ENCODE measurements at regions not wholly inside any gene's neighbourhood (a gene's known extent, or its start where the extent isn't known, plus 50 kb on each side); places are given as distances from the start of the nearest gene placed in this dataset.

DNA sequence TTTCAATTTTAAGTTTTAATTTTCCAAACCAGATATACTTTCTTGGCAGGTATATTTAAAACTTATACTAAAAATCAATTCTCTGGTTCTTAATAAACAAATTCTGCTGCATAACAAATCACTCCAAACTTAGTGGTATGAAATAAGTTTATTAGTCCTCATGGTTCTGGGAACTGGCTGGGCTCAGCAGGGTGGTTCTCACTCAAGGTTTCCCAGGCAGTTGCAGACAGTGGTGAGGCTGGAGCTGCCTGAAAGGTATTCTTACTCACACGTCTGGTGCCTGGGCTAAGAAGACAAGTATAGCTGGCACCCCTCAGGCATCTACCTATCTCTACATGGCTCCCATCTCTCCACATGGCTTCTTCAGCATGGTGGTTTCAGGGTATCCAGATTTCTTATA lies 308.2 kb upstream of the CCDC196 start:
- no peak for DNase-seq (ENCODE audit: low spot score)

DNA sequence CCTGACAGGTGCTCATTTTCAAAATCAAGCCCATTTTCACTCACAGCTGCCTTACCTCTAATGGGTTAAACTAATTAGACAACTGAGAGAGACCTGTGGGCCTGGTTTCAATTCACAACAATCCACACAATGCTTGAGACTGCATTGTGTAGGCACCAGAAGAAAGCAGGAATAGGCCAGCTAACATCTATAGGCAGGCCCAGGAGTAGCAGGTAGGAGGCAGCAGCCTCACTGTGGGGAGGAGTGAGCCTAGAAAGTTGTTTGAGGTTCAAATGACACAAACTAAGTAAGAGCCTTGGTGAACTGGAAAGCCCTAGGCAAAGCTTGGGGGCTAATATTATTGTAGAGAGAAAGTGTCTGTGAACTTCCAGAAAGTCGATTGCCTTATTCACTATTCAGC lies 289.5 kb upstream of the CCDC196 start:
- DNase-seq (ENCODE audit: low spot score), result no peak

DNA sequence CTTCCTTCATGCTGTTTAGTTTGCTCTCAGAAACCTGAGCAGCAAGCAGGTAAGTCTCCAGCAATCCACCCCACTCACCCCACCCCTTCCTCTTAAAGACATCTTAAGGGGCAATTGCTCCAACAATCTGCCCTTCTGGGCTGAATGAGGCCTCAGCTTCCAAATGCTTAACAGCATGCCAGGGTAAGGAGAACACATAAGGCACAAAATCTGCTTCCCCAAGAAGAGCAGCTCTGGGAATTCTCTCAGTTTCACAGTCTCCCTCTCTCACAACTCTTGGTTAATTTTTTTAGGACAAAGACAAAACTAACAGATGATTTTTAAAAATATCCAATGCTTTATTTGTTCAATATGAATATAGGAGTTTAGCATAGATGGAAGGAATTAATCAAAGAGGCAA lies 288.9 kb upstream of the CCDC196 start:
- DNase-seq (ENCODE audit: low spot score), result no peak

DNA sequence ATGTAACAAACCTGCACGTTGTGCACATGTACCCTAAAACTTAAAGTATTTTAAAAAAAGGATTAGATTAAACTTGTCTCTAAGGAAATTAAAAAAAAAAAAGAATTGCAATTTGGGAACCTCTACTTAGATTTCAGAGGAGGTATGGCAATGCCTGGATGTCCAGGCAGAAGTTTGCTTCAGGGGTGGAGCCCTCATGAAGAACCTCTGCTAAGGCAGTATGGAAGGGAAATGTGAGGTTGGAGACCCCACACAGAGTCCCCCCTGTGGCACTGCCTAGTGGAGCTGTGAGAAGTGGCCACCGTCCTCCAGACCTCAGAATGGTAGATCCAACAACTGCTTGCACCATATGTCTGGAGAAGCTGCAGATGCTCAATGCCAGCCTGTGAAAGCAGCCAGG lies 279.6 kb upstream of the CCDC196 start:
- DNase-seq (ENCODE audit: low spot score), result no peak

DNA sequence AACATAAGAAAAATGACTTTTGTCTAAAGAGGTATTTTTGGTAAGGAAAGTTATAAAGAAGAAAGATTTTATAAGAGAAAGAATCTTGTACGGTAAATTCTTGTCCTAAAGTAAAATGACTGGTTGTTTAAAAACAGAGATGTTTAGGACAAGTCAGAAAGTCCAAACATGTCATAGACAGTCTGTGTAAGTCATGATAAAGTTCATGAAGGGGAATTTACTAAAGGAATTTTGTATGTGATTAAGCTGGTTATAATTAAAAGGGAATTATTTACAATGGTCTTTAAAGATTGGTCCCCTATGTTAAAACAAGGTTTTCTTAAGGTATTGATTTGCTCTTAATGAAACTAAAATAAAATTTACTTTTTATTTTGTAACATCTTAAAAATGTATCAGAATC lies 269.4 kb upstream of the CCDC196 start:
- DNase-seq (ENCODE audit: low spot score), result no peak

DNA sequence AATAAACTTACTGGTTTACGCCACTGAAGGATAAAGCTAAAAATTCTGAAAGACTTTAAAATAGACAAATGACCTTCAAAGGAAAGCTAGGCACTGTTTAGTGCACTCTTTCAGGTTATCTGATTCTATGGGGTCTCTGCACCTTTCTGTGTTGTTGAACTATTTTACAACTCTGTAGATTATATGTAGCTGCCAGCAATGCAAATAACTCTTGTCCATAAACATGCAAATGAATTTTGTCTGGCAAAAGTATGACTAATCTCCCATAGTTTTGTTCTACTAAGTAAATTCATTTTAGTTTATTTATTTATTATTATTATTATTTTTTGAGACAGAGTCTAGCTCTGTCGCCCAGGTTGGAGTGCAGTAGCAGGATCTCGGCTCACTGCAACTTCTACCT lies 266.3 kb upstream of the CCDC196 start:
- no peak for DNase-seq (ENCODE audit: low spot score)

DNA sequence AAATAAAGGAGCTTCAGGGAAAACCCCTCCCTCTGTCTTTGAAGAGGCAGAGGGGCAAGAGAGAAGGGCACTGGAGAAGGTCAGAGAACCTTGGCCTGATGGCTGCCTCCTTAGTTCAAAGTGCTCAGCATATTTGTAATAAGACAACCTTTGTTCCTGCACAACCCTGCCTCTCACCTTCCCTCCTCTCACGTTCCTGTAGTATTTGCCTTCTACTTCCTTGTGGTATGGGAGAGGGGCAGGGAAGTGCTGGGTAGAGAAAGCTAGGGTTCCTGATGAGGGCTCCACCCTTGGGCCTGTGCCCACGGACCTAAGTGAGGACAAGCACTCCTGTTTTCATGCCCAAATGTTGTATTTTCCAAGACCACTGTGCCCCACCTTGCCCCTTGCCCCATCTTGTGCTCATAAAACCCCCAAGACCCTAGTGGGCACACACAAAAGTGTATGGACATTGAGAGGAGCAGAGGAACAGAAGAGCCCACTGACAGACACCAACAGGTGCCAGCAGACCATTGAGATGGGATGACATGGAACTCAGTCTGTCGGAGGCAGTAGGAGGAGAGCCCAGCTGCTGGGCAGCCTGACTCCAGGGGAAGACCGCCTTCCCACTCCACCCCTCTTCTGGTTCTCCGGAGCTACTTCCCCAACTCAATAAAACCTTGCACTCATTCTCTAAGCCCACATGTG lies 261.5 kb upstream of the CCDC196 start:
- no peak for DNase-seq (ENCODE audit: low spot score)

DNA sequence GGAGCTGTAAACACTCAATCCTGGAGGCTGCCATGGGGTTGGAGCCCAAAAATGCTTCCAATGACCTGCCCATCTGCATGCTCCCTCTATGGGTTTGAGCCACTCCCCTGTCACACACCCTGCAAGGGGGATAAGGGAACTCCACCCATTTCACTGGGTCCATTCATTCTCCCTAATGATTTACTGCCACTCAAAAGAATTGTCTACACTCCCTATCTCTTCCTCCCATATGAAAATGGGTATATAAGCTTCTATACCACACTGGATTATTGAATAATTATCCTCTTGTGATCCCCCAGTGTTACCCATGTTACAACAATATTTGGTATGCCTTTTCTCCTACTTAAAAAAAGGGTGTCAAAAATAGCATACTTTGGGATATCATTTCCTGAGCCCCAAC lies 260.8 kb upstream of the CCDC196 start:
- DNase-seq (ENCODE audit: low spot score), result no peak

DNA sequence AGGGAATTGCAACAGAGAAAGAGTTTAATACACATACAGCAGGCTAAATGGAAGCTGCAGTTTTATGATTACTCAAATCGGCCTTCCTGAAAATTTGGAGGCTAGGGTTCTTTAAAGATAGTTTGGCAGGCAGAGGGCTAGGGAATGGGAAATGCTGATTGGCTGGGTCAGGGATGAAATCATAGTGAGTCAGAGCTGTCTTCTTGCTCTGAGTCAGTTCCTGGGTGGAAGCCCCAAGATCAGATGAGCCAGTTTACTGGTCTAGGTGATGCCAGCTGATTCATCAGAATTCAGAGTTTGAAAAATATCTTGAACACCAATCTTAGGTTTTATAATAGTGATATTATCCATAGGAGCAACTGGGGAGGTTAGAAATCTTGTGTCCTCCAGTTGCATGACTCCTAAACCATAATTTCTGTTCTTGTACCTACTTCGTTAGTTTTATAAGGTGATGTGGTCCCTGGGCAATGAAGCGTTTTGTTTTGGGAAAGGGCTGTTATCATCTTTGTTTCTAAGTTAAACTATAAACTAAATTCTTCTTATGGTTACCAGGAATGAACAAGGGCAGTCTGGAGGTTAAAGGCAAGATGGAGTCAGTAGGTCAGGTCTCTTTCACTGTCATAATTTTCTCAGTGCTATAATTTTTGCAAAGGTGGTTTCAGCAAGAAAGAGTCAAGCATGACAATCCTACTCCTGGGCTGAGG lies 257.8 kb upstream of the CCDC196 start:
- DNase-seq (ENCODE audit: low spot score), result no peak

DNA sequence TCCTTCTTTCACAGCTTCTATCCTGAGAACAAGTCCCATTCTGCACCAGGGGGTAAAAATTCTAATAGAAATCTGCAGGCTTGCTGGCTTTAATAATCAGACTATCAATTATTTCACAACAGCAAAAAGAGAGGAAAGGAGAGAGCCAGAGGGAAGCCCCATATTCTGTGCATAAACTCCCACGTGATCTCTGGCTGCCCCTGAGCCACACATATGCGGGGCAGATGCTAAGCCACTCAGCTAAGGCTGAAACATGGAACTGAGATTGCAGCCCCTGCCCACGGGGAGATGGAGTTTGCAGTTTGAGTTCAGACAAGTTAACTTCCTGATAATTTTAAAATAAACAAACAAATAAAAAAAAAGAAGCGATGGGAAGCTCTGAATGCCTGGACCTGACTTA lies 254.4 kb upstream of the CCDC196 start:
- no peak for DNase-seq (ENCODE audit: low spot score)

DNA sequence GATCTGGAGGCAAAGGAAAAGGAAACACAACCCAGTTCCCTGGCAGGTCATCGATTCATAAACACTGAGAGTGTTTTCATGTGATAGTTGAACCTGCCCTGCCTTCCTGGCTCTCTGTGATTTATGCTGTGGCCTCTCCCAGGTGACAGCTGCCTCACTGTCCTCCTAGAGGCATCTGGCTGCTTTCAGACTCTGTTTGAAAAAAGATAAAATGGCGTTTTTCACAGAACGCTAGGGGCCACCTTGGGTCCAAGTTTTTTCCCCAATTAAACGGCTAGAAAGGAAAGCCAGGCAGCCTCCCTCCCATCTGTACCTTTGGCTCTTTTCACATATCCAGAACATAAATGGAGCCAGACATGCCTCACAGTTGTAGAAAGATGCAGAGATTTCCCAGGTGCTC lies 252.6 kb upstream of the CCDC196 start:
- DNase-seq (ENCODE audit: low spot score), result no peak

DNA sequence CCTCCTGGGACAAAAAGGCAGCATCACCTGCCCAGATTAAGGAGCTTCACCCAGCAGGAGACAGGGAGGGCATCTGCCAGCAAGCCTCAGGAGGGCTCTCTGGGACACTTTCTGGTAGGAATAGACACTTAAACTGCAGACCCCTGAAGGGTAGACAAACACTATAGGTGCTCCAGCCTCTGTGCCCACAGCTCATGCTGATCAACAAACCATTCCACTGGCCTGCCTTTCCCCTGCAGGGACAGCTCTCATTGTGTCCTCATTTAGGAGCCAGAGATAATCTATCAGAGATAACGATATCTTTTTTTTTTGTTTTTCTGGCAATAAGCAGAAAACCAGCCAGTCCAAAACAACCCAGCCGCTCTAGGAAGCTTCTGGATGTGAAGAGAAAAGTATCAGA lies 251.8 kb upstream of the CCDC196 start:
- no peak for DNase-seq (ENCODE audit: low spot score)

DNA sequence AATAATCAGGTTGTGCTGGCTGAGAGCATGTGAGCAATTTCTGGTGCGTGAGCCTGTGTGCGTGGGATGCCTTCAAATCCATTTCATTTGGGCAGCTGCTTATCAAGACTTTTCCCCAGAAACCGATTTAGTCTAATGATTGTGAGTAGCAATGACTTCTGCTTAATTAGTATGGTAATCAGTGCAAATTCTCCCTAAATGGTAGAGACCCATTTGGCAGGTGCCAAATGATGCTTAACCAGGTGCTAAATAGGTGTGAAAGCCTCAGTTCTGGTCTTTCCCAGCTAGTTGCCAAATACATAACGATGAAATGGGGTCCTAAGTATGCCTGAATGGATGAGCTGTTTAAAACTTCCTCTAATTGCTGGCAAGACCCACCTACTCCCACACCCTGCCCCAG lies 248.4 kb upstream of the CCDC196 start:
- no peak for DNase-seq (ENCODE audit: low spot score)

DNA sequence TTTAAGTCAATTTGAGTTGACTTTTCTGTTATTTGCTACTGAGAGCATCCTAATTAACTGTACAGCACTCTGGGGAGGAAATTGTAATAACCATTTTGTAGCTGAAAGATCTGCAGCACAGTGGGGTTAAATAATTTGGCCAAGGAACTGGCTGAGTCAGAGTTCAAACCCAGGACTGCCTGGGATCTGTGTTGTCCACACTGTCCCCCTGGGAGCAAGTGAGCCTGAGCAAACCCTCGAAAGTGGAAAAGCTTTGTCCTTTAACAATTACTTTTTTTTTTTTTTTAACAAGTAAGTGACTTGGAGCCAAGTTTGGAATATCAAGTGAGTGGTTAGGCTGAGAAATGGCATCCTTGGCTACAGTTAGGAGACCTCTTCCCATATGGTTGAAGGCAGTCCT lies 247.2 kb upstream of the CCDC196 start:
- no peak for DNase-seq (ENCODE audit: low spot score)

DNA sequence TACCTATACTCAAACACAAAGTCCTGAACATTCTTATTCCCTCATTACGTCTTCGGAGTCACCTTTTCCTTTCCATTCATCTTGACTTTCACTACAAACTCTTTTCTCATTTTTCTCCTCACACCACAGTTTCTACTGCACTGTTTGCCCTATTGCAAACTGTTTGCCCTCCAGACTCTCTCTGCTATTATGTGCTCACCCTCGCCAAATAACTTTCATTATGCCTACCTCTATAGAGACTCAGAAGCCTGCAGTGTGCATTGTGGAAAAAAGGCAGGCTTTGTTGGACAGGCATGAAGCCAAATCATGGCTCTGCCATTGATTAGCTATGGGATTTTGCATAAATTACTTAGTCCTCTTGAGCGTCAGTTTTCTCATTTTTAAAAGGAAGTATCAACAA lies 246.6 kb upstream of the CCDC196 start:
- no peak for DNase-seq (ENCODE audit: low spot score)

DNA sequence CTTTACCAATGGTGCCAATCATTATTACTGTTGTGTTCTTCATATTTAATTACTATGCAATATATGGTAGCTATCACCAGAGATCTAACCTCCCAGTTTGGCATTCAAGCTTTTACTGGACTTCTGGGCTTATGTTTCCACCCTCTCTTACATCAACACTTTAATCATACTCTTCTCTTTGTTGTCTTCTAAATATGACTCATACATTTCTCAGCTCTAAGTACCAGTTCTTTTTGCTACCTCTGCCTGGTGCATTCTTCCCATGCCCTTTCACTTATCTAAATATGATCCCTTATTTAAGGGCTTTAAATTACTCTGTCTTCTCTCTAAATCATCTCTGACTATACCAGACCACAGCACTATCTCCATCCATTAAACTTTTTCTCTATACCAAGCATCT lies 246.1 kb upstream of the CCDC196 start:
- DNase-seq (ENCODE audit: low spot score), result peak; percentile 21

DNA sequence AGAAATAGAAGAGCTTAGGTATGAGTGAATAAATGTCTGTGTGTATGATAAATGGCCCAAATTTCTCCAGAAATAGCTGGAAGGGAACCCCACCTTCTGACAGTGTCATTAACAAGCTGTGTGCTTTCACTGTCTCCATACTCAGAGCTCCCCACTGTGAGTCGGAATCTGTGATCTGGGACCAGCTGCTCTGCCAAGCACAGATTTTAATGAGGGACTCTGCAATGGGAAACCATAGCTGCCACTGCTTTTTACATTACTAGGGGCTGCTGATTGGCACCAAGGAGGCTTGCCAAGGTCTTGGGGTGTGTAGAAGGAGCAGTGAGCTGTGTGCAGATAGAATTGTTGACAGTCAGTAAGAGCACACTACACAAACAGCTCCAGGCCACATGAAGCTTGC lies 244.2 kb upstream of the CCDC196 start:
- DNase-seq (ENCODE audit: low spot score), result no peak

DNA sequence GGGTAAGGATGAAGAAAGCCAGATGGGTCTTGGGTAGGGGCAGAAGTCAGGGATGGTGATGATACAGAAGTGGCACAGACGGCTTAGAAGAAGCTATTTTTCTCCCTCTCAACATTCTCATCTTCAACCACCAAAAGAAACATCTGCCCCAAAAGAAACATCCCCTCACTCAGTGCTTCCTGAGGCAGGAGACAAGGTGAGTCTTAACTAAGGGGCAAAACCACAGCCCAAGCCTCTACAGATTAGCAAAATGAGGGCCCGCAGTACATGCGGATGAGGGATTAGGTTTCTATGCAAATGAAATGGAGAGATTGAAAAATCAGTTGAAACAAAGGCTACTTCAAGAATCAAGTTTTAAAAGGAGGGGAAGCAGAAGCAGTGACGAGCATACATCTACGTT lies 241.3 kb upstream of the CCDC196 start:
- no peak for DNase-seq (ENCODE audit: low spot score)

DNA sequence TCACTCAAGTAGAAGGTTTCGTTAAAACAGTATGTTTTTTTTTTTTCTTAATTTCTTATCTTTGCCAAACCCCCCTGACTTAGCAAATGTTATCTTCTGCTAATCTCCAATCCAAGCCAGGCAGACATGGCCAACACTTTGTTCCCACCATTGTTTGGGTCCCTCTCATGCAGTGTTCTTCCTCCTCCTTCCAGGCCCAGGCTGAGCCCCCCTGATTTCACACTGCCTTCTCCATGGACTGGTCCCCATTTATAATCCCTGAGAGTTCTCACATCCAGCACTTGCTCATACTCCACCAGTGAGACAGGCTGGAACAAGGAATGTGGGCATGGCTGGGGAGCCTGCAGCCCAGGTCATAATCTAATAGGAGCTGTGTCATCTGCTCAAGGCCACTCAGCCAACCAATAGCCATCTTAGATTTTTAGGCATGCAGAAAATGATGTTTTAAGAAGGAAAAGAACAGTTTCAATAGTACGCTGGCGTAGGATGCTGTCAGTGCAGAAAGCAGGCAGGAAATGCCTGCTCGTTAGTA lies 238.4 kb upstream of the CCDC196 start:
- no peak for DNase-seq (ENCODE audit: low spot score)

DNA sequence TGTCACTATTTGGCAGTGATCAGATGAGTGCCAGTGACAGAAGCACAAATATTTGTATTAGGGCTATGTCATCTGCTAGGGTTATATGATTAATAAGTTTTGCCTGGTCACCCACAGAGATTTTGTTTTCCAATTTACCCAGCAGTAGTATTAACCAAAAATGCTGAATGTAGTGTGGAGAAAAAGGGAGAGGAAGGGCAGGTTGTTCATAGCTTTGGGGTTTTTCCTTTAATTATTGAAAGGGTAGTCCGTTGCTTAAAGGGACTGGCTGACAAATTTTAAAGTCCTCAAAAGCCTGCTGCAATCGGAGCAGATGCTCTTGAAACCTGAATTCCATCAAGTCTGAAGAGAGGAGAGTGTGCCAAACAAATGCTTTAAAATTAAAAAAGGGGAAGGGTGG lies 237.9 kb upstream of the CCDC196 start:
- no peak for DNase-seq (ENCODE audit: low spot score)

DNA sequence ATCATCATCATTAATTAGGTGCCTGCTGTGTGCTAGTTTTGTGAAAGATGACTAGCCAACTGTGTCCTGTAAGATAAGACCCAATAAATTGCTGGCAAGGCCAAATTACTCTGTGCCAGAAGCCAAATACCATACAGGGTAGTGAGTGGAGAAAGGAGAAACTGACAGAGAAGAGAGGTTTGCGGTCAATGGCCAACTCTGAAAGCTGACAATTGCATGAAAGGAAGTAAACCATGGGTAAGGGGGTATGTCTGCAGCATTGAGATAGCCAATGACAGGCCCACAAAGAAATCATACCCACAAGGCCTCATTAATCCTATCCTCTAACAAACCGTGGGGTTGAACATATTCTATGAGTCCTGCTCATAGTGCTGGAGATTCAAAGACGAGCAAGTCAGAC lies 236.6 kb upstream of the CCDC196 start:
- no peak for DNase-seq (ENCODE audit: low spot score)

DNA sequence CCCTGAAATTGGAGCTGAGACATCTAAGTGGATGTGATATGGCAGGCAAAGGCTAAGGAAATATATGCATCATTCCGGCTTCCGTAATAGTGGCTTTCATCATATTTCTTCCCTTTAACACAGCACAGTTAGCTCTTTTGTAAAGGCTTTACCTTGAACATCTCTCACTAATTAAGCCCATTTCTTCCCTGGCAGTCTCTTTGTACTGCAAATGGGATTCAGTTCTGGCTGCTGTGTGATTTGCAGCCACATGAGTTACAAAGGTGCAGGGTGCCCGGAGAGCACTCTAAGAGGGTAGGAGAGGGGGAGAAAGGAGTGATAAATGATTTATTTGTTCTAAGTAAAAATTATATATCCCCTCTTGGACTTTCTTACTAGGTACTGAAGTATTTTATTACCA lies 232.1 kb upstream of the CCDC196 start:
- DNase-seq (ENCODE audit: low spot score), result no peak

DNA sequence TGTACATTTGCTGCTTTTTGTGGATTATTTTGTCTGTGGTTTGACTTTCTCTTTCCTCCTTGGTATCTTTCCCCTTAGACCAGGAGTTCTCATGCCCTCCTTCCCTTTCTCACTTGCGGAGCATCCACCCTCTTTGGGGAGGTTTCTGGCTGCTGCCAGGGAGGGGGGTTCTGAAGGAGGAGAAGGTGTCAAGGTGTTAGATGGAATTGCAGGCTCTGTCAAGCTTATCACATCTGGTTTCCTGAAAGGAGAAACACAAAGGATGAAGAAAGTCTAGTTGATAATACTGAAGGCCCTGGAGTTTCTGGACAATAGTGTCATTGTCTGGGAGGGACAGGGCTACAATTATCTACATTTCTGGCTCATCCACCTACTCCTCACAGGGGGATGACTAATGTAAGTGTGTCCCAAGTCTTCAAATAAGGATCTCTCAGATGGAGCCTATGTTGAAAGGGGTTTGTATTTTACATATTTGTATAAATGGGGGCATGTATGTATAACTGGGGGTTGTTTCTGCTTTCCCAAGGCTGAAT lies 217.3 kb upstream of the CCDC196 start:
- DNase-seq (ENCODE audit: low spot score), result no peak

DNA sequence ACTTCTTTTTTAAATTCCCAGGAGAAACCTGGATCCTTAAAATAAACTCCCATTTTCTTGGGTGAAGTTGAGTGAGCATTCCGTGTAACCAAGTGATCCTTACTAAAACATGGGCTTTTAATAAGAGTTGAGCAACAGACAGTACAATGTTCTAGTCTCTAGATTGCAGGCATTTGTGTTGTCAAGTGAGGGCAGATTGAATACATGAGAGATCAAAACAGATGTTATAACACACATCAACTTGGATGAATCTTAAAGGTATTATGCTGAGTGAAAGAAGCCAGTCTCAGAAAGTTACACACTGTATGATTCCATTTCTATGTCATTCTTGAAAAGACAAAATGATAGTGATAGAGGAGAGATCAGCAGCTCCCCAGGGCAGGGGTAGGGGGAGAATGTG lies 213.9 kb upstream of the CCDC196 start:
- no peak for DNase-seq (ENCODE audit: low spot score)
